ENCODE measurements at regions not wholly inside any gene's neighbourhood (a gene's known extent, or its start where the extent isn't known, plus 50 kb on each side); places are given as distances from the start of the nearest gene placed in this dataset.

DNA sequence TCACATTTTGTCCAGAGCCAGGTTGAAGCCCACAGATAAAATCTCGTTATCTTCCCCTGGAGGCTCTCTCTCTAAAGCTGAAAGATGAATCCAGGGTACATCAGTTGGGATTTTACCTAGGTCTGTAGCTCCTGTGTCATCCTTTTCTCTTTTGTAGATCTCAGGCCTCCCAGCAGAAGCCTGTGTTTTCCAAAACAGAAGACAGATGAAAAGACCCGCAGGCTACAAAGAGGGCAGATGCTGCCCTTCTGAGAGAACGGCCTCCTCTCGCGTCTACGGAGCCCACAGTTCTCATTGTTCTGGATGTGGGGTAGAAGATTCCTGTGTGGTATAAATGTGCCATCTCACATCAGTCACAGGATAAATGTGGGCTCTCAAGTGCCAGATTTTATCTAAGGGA lies 139.5 kb downstream of the SUCLG1 start:
- TF ChIP-seq, protein P1, sequence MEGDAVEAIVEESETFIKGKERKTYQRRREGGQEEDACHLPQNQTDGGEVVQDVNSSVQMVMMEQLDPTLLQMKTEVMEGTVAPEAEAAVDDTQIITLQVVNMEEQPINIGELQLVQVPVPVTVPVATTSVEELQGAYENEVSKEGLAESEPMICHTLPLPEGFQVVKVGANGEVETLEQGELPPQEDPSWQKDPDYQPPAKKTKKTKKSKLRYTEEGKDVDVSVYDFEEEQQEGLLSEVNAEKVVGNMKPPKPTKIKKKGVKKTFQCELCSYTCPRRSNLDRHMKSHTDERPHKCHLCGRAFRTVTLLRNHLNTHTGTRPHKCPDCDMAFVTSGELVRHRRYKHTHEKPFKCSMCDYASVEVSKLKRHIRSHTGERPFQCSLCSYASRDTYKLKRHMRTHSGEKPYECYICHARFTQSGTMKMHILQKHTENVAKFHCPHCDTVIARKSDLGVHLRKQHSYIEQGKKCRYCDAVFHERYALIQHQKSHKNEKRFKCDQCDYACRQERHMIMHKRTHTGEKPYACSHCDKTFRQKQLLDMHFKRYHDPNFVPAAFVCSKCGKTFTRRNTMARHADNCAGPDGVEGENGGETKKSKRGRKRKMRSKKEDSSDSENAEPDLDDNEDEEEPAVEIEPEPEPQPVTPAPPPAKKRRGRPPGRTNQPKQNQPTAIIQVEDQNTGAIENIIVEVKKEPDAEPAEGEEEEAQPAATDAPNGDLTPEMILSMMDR (IDR thresholded peaks at IDR 0.05), result no peak
- no peak for TF ChIP-seq POLR2A (IDR thresholded peaks at IDR 0.05)

Measured in testis (tissue), 2 donors.